OCI-LY7 (cell line): ENCODE measurements at regions not wholly inside any gene's neighbourhood (a gene's known extent, or its start where the extent isn't known, plus 50 kb on each side); places are given as distances from the start of the nearest gene placed in this dataset.

Experiments
- EZH2phosphoT487 ChIP-seq: fragments of 200-600 bp; sonication (generic); IDR thresholded peaks from 2 replicates; pipeline ENCODE4 v1.6.1; 2018; ENCODE audit warnings: low read depth, borderline replicate concordance, mild to moderate bottlenecking, mixed run types, antibody characterized with exemption, low read length, moderate library complexity, mixed read lengths
- TF ChIP-seq, protein P1 (sequence below): fragments of 200-600 bp; sonication (generic); conservative IDR thresholded peaks from 2 replicates; pipeline ENCODE4 v1.5.1; 2014; ENCODE audit warnings: mild to moderate bottlenecking, antibody characterized with exemption, low read length, moderate library complexity, mixed read lengths

DNA sequence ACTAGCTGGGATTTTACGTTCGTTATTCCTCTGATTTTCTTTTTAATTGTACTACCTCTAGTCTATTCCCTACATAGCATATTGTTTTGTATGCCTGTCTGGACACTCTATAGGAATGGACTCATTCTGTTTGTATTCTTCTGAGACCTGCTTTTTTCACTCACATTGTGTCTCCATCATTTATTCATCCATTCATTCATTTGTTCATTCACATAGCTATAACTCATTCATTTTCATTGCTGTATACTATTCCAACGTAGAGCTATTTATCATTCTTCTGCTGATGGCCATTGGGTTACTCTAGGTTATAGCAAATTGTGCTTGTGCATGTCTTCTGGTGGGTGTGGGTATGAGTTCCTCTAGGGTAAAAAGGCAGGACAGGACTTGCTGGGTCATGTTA lies 74.0 kb upstream of the SLC6A6 start:
- TF ChIP-seq, protein P1, sequence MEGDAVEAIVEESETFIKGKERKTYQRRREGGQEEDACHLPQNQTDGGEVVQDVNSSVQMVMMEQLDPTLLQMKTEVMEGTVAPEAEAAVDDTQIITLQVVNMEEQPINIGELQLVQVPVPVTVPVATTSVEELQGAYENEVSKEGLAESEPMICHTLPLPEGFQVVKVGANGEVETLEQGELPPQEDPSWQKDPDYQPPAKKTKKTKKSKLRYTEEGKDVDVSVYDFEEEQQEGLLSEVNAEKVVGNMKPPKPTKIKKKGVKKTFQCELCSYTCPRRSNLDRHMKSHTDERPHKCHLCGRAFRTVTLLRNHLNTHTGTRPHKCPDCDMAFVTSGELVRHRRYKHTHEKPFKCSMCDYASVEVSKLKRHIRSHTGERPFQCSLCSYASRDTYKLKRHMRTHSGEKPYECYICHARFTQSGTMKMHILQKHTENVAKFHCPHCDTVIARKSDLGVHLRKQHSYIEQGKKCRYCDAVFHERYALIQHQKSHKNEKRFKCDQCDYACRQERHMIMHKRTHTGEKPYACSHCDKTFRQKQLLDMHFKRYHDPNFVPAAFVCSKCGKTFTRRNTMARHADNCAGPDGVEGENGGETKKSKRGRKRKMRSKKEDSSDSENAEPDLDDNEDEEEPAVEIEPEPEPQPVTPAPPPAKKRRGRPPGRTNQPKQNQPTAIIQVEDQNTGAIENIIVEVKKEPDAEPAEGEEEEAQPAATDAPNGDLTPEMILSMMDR, result no peak
- no peak for TF ChIP-seq EZH2phosphoT487
